GM19023 (cell line): ENCODE measurements at regions not wholly inside any gene's neighbourhood (a gene's known extent, or its start where the extent isn't known, plus 50 kb on each side); places are given as distances from the start of the nearest gene placed in this dataset.

Experiments
- ATAC-seq: cut with Tn5 transposase; IDR thresholded peaks from one replicate; pipeline ENCODE4 v1.9.1; 2021; ENCODE audit warnings: mild to moderate bottlenecking, moderate library complexity; ENCODE audit not compliant: unreplicated experiment

DNA sequence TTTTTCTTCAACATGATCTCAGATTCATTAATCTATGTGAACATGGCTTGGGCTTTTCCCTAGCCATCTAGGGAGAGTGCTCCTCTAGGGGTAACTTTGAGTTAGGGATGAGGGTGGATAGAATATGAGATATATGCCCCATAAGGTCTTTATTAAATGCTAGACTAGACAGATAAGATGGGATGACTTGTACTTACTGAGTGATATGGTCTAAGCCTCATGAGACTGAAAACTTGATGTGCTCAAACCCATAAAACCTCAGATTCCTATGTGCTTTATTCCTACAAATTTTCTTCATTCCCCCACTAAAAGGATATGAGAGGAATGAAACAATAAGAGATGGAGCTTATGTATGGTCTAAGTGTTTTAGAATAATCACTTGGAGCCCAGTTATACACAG lies 386.6 kb downstream of the YTHDC2 start:
- no peak for ATAC-seq

DNA sequence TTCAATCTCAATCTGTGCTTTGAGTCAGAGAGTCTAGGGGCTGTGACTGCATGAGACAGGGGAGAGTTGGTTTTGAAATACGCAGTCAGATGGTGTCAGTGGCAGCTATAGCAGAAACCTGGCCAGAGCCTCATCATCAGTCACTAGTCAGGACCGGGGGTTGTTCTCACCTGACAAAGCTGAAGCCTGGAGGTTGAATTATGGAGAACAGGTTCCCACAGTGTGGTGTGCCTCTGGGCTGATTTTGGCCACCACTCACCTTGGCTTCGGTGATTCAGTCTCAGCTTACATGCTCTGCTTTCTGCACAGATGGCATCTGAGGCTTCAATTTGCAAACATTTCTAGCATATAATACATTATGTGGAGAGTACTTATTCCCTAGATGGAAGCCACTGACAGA lies 387.3 kb downstream of the YTHDC2 start:
- no peak for ATAC-seq

DNA sequence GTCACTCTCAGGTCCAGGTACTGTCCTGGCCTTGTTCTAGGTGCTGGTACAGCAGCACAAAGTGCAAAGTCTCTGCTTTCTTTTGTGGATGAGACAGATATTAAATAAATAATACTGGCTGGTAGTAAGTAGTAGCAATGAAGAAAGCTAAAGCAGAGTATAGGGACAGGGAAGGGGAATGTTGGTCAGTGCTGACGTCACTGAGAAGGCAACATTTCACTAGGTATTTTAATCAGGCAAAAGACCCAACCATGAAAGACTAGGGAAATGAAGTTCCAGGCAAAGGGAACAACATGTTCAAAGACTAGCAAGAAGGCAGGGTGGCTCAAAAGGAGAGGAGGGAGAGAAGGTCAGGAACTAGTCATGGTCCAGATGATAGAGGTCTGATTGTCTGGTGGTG lies 388.2 kb downstream of the YTHDC2 start:
- no peak for ATAC-seq

DNA sequence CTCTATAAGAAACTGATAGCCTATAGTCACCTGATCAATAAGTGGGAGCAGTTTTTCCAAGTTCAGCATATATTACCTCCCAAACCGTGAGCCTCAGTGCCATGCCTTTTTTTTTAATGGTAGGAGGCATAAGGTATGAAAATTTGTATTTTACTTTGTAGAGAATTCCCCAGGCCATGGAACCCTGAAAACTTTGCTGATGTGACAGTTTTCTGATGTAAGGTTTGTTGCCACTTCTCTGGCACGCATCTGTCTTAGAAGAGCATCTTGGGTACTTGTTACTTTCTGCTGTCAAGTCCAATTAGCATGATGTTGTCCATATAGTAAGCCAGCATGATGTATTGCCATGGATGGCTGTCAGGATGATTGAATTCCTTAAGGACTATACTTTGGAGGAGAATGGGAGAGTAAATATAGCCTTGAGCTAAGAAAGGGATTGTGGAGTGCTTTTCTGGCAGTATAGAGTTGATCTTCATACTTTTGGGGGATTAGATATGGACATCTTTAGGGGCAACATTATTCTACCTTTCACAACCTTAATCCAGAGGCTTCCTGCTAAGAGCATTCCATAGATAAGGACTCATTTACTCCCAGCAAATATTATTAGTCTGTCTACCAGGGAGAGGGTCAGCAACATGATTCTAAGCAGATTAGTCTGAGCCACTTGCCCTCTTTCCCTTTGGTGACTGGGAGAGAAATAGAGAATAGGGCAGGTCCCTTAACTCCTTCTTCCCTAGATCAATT lies 389.6 kb downstream of the YTHDC2 start:
- ATAC-seq, result no peak

DNA sequence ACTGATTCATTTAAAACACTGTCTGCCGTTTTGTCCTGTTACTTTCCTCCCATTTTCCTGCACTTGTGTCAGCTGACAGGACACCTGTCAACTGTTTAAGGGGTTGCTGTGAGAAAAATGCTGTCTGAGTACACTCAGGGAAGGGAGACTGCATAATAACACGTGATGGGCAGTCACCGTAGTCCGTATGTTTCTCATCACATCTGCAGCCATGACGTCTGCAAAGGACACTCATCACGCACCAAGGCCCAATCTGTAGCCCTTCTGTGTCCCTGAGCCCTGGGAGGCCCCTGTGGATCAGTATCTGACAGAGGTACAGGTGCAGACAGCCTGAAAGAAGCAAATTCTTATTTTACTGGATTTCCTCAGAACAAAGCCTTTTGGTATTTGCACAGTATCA lies 396.3 kb downstream of the YTHDC2 start:
- no peak for ATAC-seq

DNA sequence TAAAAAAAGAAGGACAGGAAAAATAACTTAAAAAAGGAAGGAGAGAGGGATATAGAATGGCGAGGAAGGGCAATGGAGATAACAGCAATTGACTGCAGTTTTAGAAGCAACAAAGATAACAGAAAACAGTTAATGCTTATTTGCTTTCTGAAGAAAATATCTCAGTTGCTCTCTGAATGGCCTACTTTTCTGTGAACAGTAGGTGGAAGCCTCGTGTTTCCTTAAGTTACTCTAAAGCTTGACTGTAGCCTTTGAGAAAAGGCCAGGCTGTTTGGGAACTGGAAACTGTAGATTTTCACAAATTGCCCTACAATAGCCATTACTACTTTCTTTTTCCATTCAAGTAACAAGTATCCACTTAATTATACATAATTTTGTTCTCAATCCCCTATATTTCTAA lies 404.5 kb downstream of the YTHDC2 start:
- no peak for ATAC-seq

DNA sequence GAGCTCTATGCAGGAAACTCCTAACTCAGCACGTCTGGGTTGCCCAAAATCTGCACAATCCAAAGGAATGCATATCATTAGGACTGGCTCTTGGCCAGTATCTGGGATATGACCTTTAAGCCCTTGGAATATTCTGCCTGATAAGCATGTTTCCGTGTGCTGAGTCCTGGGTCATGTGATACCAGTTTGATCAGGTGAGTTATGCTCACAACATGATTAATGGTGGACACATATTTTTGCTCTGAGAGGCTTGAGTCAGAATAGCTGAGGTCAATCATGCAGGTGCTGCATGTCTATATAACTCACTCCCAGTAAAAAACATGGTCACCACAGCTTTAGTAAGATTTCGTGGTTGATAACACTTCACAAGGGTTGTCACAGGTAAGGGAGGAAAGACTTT lies 408.8 kb downstream of the YTHDC2 start:
- no peak for ATAC-seq

DNA sequence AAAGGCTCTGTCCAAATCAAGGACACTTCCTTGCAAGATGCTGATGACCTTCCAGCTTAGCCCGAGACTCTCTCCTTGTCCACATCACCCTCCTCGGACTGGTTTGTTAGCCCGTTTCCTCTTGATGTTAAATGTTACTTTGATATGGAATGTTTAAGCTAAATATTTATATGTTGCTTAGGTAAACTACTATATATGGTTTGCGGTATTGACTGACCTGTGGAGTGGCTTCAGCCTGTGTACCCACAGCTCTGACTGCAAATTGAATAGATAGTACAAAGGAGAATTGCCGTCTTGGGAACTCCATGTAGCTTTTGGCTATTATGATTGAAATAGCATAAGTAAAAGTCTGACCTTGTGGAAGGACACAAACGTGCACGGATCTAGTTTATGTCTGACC lies 422.0 kb downstream of the YTHDC2 start:
- ATAC-seq, result no peak

DNA sequence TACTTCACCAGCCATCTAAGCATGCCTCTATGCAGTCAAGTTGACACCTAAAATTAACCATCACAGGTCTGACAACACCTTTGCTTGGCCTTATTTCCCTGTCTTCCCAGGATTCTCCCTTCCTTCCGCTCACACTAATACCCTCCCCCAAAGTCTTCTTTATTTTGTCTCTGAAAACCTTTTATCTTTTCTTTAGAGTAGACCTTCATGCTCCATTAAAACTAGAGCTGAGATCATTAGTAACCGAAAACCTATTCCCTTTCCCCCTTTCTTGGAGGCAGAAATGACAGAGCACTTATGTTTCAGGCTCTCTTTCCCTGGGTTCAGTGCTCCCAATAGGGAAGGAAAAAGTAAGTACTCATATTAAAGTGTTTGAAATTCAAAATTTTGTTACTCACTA lies 423.8 kb downstream of the YTHDC2 start:
- no peak for ATAC-seq

DNA sequence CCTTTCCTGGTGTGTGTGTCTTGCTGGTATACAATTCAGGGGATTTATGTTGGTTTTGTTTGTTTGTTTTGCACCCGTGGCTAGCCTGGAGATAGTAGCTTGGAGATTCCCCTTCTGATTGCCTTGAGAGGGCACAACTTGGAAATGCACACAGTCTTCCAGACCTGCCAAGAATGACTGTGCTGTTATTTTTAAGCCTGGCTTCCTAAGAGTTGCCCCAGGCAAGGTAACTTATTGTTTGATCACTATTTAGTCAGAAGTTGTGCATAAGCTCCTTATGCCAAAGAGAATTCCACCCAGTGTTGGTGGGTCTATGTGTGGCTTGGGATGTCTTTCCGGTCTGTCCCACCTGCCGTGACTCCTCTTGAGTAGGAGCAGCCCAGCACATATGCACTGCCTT lies 421.9 kb upstream of the KCNN2 start:
- no peak for ATAC-seq

DNA sequence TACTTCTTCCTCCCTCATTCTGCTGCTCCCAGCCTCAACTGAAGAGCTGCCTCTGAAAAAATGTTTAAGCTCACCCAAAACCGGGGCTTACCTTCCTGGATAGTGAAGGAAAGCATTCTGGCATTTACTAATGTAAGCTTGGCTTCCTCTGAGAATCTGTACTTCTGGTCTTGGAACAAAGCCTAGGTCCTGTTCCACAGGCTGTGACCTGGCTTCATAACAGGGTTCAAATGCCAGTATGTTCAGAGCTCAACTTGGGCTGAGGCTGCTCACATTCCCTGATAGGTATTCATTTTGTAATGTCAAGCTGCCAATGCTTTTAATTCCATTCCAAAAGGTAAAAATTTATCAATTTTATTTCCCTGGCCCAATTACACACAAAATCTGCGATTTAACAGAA lies 411.7 kb upstream of the KCNN2 start:
- no peak for ATAC-seq

DNA sequence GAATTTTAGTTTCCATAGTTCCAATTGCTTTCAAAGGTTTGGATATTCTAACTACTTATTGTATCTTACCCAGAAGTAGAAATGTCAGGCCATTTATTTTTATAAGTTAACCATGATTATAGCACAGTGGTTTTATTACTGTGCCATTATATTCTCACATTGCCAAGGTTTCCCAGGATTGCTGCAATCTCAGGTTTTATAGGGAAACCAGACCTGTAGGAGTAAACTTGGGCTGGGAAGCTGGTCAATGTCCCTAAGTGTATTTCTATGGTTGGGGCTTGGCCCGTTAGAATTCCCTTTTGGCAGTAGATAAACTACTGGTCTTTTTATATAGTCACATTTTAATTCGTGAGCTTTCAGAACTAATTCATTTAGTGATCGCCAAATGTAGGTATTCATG lies 396.6 kb upstream of the KCNN2 start:
- no peak for ATAC-seq

DNA sequence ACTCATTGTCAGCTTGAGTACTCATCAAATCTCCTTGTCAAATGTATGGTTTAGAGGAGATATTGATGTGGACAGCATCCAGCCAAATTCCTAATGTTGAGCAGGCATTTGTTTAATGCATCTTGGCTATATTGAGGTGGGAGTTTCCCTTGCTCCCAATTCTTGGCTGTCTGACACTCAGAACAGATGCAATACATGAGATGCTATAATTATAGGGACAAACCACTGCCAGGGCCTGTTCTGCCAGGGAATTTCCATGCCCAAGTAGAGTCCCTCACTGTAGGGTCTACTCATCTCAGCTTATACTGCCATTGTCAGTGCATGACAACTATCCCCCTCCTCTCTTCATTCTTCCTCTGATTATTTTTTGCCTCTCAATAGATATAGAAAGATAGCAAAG lies 392.0 kb upstream of the KCNN2 start:
- no peak for ATAC-seq

DNA sequence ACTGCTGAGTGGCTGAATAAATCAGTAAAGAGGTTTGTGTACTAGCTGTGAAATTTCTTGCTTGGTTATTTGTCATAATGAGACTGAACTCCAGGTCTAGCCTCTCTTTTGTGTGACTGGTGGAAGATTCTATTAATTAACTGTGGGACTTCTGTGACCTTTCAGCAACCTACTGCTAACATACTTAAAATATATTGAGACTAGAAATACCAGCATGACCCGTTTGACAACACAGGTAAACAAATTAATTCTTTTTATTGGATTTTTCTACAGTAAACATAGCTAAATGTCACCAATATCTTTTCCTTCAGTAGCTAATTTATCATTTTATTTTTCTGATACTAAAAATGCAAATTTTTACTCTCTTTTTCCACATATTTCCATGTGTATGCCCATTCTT lies 390.4 kb upstream of the KCNN2 start:
- no peak for ATAC-seq

DNA sequence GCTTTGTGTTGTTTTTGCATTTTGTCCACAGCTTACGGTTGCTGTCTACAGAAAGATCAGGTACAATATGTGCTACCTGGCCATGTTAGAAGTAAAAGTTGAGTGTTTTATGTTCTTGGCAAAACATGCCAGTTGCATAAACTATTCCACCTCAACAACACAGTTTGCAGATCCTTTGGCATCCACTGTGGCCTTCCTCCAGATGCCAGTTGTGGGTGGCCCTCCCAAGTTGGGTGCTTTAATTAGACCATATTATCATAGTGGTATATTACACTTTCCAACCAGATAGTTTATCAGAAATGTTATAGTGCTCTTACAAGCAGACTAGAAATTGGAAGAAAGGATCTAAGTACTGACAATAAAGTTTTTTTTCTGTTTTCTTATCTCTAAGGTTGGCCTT lies 386.9 kb upstream of the KCNN2 start:
- ATAC-seq, result no peak

DNA sequence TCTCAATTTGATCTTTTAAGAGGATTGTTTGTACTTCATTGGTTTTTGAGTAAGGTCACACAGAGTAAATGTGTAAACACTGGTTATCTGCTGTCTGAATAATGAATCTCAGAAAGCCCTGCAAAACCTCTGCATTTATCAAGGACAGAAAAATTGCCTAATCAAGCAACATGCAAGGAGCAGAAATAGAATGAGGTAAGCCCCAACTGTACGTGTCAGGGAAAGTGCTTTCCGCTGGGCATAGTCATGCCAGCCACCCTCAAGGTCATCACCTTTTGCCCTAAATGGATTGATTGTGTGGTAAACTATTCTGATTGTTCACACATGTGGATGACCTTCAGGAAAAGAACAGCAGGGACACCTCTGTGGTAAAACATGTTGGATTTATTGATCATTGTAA lies 376.9 kb upstream of the KCNN2 start:
- ATAC-seq, result no peak

DNA sequence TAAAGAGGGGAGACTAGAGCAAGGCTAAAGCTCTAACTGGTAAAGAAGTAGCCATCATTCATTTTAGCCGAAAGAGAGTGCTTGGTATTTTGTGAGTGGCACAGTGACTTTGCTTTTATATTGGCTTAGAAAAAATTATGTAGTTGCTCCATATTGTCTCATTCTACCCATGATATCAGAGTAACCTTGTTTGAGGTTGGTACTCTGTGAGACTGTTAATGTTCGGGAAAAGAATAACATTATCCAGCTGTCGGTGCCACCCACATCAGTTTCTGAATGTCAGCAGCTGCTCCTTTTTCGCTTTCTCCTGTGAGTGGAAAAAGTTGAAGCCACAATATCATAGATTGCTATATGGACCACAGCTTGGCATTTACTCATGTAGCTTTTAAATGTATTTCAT lies 376.4 kb upstream of the KCNN2 start:
- ATAC-seq, result no peak

DNA sequence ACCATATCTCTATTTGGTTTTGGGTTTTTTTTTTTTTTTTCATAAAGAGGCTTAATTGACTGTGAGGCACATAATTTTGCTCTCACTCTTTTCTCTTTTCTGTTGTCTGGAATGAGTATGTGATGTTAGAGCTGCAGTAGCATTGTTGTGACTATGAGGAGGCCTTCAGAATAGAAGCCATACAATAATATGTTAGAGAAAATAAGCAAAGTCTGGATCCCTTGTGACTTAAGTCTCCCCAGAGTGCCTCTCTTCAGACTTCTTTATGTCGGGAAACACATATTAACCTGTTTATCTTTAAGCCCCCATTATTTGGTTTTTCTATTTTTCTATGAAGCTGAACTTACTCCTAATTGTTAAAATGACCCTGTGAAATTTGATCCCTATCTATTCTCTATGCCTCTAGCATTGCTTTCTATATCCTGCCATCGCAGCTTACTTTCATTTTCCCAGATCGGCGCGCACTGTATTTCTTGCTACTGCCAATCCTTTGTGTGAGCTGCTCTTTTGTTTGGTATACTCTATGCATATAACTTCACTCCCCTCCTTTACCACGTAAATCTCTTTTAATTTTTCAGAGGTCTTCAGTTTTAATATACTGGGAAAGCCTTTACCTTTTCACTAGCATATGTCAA lies 372.5 kb upstream of the KCNN2 start:
- no peak for ATAC-seq

DNA sequence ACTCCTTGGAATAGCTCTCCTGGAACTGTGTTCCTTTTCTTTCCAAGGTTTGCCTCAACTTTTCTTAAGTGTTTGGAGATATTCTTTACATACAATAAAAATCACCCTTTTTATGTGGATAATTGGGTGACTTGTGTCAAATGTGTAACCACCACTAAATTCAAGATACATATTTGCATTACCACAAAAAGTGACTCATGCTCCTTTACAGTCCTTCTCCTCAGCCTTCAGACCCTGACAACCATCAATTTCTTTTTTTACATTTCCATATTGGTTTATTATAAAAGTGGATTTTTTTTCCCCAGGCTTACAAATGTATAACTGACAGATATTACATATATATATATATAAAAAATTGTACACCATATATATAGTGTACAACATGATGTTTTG lies 372.0 kb upstream of the KCNN2 start:
- ATAC-seq, result no peak

DNA sequence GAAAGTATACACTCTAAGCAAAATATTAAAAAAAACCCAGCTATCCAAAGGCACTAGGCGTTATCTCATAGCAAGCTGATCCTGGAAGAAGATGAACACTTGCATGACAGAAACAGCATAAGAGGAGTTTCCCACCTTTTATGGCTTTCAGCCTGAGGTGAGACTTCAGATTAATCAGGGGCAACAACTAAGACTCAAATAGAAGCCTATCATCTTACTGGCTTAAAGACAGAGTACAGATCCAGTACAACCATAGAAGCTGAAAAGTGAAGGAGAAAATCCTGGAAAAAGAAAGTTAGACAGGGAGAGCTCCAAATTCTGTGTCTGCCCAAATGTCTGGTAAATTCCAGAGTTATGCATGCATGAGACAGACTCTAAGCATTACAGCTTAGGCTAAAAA lies 360.8 kb upstream of the KCNN2 start:
- ATAC-seq, result no peak

DNA sequence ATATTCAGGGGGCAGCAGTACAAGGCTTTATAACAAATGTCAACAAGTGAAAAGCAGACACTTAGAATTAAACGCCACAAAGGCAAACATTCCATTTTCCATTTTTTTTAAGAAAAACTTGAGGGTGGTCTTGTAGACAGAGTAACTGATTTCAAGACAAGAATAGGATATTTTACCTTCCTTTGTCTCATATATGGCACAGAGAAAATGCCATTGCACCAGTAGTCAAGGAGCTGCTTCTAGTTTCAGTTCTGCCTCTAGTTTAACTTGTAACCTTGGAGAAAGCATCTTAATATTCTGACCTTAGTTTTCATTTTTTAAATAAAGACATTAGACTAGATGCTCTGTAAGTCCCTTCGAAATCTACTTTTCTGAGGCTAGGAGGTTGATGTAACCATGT lies 355.3 kb upstream of the KCNN2 start:
- no peak for ATAC-seq

DNA sequence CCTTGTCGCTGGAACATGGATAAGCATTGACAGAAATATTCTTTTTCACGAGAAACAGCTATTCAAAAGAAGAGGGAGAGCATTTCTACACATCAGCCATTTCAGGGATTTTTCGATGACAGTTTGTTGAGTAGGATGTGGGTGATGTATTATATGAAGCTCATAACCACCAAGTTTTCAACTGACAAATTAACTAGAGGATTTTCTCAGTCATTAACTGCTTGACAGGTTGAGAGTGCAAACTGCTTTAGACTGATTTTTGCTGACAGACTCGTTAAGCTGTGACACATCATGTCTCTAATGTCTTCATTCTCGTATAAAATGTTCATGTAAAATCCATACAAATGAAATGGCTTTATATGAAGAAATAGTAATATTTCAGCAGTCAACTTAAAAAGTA lies 354.2 kb upstream of the KCNN2 start:
- ATAC-seq, result no peak

DNA sequence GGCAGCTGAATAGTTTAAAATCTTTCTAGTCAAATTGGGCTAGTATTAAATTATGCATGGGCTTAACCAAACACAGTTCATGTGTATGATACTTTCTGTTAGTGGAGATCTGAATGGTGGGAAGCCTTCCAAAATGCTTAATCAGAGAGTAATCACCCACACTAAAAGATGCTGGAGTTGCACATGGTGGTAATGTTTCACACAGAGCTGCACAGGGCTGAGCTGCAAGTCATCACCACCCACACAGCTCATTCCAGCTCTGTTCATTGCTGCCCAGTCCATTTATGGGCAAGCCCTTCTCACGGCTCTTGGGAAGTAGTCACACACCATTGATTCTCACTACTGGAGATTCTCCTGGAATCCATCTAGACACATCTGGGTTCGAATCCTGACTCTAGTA lies 351.5 kb upstream of the KCNN2 start:
- no peak for ATAC-seq
